HepG2 (cell line): ENCODE measurements at regions not wholly inside any gene's neighbourhood (a gene's known extent, or its start where the extent isn't known, plus 50 kb on each side); places are given as distances from the start of the nearest gene placed in this dataset.

Experiments
- ATAC-seq: fragments of 200-7000 bp; cut with Tn5 transposase; 3 replicates; pipeline ENCODE4 v1.9.1; 2020; ENCODE audit warnings: mild to moderate bottlenecking, moderate library complexity
- BruUV-seq: library from RNA; stranded (reverse); fragments of 400-500 nt; replicated peaks from 2 replicates; lab custom pipeline; 2021; lab: Mats Ljungman, UMichigan
- CTCF ChIA-PET: fragments of 300-600 bp; formaldehyde crosslinking; extraction: SDS; loops from one replicate; lab custom pipeline; 2021; ENCODE audit warnings: low total read pairs, inconsistent platforms, low intra/inter-chr PET ratio; lab: Yijun Ruan, JAX
- POLR2A ChIA-PET: fragments of 350-600 bp; sonication (Branson Sonifier 250); formaldehyde crosslinking; loops from one replicate; lab custom pipeline; 2020; ENCODE audit warnings: antibody characterized with exemption, inconsistent platforms; lab: Yijun Ruan, JAX
- DNase-seq: peaks from one replicate; pipeline ENCODE4 v3.0.0-alpha.2; 2015; ENCODE audit warnings: low spot score
- FAIRE-seq: peaks from 3 replicates; lab custom pipeline; 2011; peaks lifted over from hg19 to GRCh38; lab: Jason Lieb, UNC
- H2AFZ ChIP-seq: one replicate; pipeline ENCODE4 v1.6.1; 2011; ENCODE audit warnings: low read length, inconsistent platforms
- H3K27ac ChIP-seq: fragments of 300-600 bp; 3 replicates; pipeline ENCODE4 v1.8.0; 2011; ENCODE audit warnings: mixed run types, mild to moderate bottlenecking, mixed read lengths, low read length, inconsistent platforms; ENCODE audit not compliant: insufficient read depth; ENCODE audit errors: extremely low read length
- H3K27me3 ChIP-seq, 2 experiments: fragments of 200-600 bp in 1 of 2; 2 replicates in 1 of 2; 3 replicates in 1 of 2; pipeline versions ENCODE4 v1.6.0 to v1.8.0; 2011; ENCODE audit warnings: low read length in 2 of 2, mild to moderate bottlenecking in 2 of 2, moderate library complexity in 2 of 2, inconsistent platforms in 1 of 2; ENCODE audit not compliant: insufficient read depth in 2 of 2, control insufficient read depth in 1 of 2
- H3K36me3 ChIP-seq, 2 experiments: fragments of 200-600 bp in 1 of 2; replicated peaks in 1 of 2; 2 replicates in 1 of 2; 3 replicates in 1 of 2; pipeline versions ENCODE4 v1.5.1 to v1.8.0; 2011; ENCODE audit warnings: low read length in 2 of 2, inconsistent platforms in 1 of 2; ENCODE audit not compliant: insufficient read depth in 2 of 2, control insufficient read depth in 1 of 2
- H3K4me1 ChIP-seq: 2 replicates; pipeline ENCODE4 v1.5.1; 2012; ENCODE audit warnings: low read length, inconsistent platforms; ENCODE audit not compliant: insufficient read depth
- H3K4me2 ChIP-seq: 2 replicates; pipeline ENCODE4 v1.6.0; 2011; ENCODE audit warnings: low read depth, low read length, inconsistent platforms
- H3K4me3 ChIP-seq, 3 experiments: fragments of 200-600 bp in 1 of 3; sonication (generic), shearing (Covaris generic) in 1 of 3; replicated peaks in 1 of 3; 2 replicates each; pipeline ENCODE4 v1.5.1; 2011 to 2016; ENCODE audit warnings: low read length in 3 of 3, inconsistent platforms in 2 of 3, low read depth in 2 of 3, mild to moderate bottlenecking in 2 of 3, control low read depth in 1 of 3, mixed read lengths in 1 of 3; ENCODE audit not compliant: insufficient read depth in 1 of 3
- H3K79me2 ChIP-seq: one replicate; pipeline ENCODE4 v1.6.1; 2011; ENCODE audit warnings: low read length, inconsistent platforms; ENCODE audit not compliant: insufficient read depth
- H3K9ac ChIP-seq: 2 replicates; pipeline ENCODE4 v1.6.0; 2011; ENCODE audit warnings: mild to moderate bottlenecking, low read depth, low read length, inconsistent platforms; ENCODE audit not compliant: insufficient read depth
- H3K9me3 ChIP-seq: 2 replicates; pipeline ENCODE4 v1.5.1; 2012; ENCODE audit warnings: mild to moderate bottlenecking, low read length
- H4K20me1 ChIP-seq: 2 replicates; pipeline ENCODE4 v1.6.0; 2011; ENCODE audit warnings: inconsistent platforms, mild to moderate bottlenecking, low read length, moderate library complexity; ENCODE audit not compliant: insufficient read depth
- ARID5B ChIP-seq: IDR thresholded peaks from 2 replicates; pipeline ENCODE4 v1.4.0; 2020; ENCODE audit warnings: mild to moderate bottlenecking, missing genetic modification reagents
- CBFB ChIP-seq: sonication (generic); formaldehyde crosslinking; IDR thresholded peaks from 2 replicates; pipeline ENCODE4 v1.4.0; 2020; ENCODE audit warnings: missing genetic modification reagents
- GTF3A ChIP-seq: sonication (generic); formaldehyde crosslinking; conservative IDR thresholded peaks from 2 replicates; pipeline ENCODE4 v1.4.0; 2020; ENCODE audit warnings: mild to moderate bottlenecking, missing genetic modification reagents
- RARG ChIP-seq: sonication (generic); formaldehyde crosslinking; IDR thresholded peaks from 2 replicates; pipeline ENCODE4 v1.4.0; 2020; ENCODE audit warnings: low read depth, mild to moderate bottlenecking, missing genetic modification reagents
- ZNF362 ChIP-seq: sonication (generic); formaldehyde crosslinking; IDR thresholded peaks from 2 replicates; pipeline ENCODE4 v1.4.0; 2020; ENCODE audit warnings: missing genetic modification reagents, mild to moderate bottlenecking, borderline replicate concordance
- ZNF576 ChIP-seq: sonication (generic); formaldehyde crosslinking; IDR thresholded peaks from 2 replicates; pipeline ENCODE4 v1.4.0; 2020; ENCODE audit warnings: mild to moderate bottlenecking, missing genetic modification reagents
- ZNF773 ChIP-seq: sonication (generic); formaldehyde crosslinking; IDR thresholded peaks from 2 replicates; pipeline ENCODE4 v1.4.0; 2020; ENCODE audit warnings: missing genetic modification reagents, borderline replicate concordance
- ZNF83 ChIP-seq: sonication (generic); formaldehyde crosslinking; IDR thresholded peaks from 2 replicates; pipeline ENCODE4 v1.4.0; 2020; ENCODE audit warnings: missing genetic modification reagents, mild to moderate bottlenecking, borderline replicate concordance
- WGBS: methylation state at CpG from one replicate; pipeline ENCODE4 v1.1.6; 2017; ENCODE audit warnings: low lambda C conversion rate; 5-methylcytosine and 5-hydroxymethylcytosine counted together
- in situ Hi-C: cut with HindIII; loops from 2 replicates; pipeline ENCODE4 v1.10.0; 2017; ENCODE audit warnings: low pct_unique_long_range_greater_than_20kb; ENCODE audit not compliant: extremely low pct_ligation_motif_present
- intact Hi-C: fragments of 100-400 bp; cut with micrococcal nuclease; formaldehyde crosslinking; loops from one replicate; pipeline ENCODE4 v1.10.0; 2022; ENCODE audit not compliant: unreplicated experiment
- TF ChIP-seq, protein P1 (sequence below): sonication (generic); formaldehyde crosslinking; IDR thresholded peaks from 2 replicates; pipeline ENCODE4 v1.5.0; 2020; ENCODE audit warnings: mild to moderate bottlenecking, missing genetic modification reagents, borderline replicate concordance
- TF ChIP-seq, protein P2 (sequence below): sonication (generic); formaldehyde crosslinking; IDR thresholded peaks from 2 replicates; pipeline ENCODE4 v1.5.0; 2020; ENCODE audit warnings: missing genetic modification reagents

GRCh38 chr1:208855403-208855802 is 611.2 kb upstream of the PLXNA2 start:
- WGBS: 0% methylated on average over 1 of the region's 1 CpG
- Histone ChIP-seq H3K9me3 (peaks cover 7% of the 10 kb centered on the region), H3K4me3 (no peak overlapping the region), H2AFZ (no peak overlapping the region), H4K20me1 (no peaks in the 10 kb centered on the region), H3K27ac (no peak overlapping the region), H3K27me3 (no peaks in the 10 kb centered on the region; a peak in 1 of 5 replicates), H3K9ac (no peak overlapping the region), H3K4me2 (no peak overlapping the region), H3K4me1 (no peaks in the 10 kb centered on the region), H3K79me2 (no peaks in the 10 kb centered on the region), H3K36me3 (no peaks in the 10 kb centered on the region)
- POLR2A ChIA-PET: no interaction called here
- in situ Hi-C loops: no loop called here
- BruUV-seq: no TSS peak
- CTCF ChIA-PET: no interaction called here
- DNase-seq (no peak), ATAC-seq (no peak), FAIRE-seq (no peak)
- TF ChIP-seq ZNF362 (CRISPR knock-in tag) (no peak), ARID5B (CRISPR knock-in tag) (no peak), ZNF773 (CRISPR knock-in tag) (no peak), CBFB (CRISPR knock-in tag) (no peak), ZNF576 (CRISPR knock-in tag) (no peak), ZNF83 (CRISPR knock-in tag) (no peak), RARG (no peak), GTF3A (no peak)
- TF ChIP-seq, protein P1, sequence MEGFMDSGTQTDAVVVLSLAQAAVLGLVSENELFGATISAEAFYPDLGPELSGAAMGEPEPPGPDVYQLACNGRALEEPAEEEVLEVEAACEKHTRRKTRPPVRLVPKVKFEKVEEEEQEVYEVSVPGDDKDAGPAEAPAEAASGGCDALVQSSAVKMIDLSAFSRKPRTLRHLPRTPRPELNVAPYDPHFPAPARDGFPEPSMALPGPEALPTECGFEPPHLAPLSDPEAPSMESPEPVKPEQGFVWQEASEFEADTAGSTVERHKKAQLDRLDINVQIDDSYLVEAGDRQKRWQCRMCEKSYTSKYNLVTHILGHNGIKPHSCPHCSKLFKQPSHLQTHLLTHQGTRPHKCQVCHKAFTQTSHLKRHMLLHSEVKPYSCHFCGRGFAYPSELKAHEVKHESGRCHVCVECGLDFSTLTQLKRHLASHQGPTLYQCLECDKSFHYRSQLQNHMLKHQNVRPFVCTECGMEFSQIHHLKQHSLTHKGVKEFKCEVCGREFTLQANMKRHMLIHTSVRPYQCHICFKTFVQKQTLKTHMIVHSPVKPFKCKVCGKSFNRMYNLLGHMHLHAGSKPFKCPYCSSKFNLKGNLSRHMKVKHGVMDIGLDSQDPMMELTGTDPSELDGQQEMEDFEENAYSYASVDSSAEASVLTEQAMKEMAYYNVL (CRISPR knock-in tag): no peak
- TF ChIP-seq, protein P2, sequence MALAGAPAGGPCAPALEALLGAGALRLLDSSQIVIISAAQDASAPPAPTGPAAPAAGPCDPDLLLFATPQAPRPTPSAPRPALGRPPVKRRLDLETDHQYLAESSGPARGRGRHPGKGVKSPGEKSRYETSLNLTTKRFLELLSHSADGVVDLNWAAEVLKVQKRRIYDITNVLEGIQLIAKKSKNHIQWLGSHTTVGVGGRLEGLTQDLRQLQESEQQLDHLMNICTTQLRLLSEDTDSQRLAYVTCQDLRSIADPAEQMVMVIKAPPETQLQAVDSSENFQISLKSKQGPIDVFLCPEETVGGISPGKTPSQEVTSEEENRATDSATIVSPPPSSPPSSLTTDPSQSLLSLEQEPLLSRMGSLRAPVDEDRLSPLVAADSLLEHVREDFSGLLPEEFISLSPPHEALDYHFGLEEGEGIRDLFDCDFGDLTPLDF: no peak
- intact Hi-C loops: no loop called here
